SK-N-SH treated with all-trans-retinoic acid at 6 μM for 48 hours (cell line): ENCODE measurements at regions not wholly inside any gene's neighbourhood (a gene's known extent, or its start where the extent isn't known, plus 50 kb on each side); places are given as distances from the start of the nearest gene placed in this dataset.

Experiments
- ATAC-seq: fragments of 200-7000 bp; cut with Tn5 transposase; 3 replicates; pipeline ENCODE4 v1.9.1; 2020; ENCODE audit warnings: mild to moderate bottlenecking, moderate library complexity
- ARNTL ChIP-seq: fragments of 450-650 bp; formaldehyde crosslinking; IDR thresholded peaks from 2 replicates; pipeline ENCODE4 v1.5.0; 2020; ENCODE audit warnings: low read depth, mild to moderate bottlenecking, moderate library complexity, borderline replicate concordance
- BACH2 ChIP-seq: fragments of 250-450 bp; sonication (Bioruptor Pico); IDR thresholded peaks from 2 replicates; pipeline ENCODE4 v1.9.0; 2021; ENCODE audit warnings: mild to moderate bottlenecking, borderline replicate concordance
- CREB5 ChIP-seq: fragments of 250-450 bp; sonication (Bioruptor Pico); IDR thresholded peaks from 2 replicates; pipeline ENCODE4 v1.5.1; 2020; ENCODE audit warnings: low read depth, mild to moderate bottlenecking, moderate library complexity
- CSDC2 ChIP-seq: fragments of 250-450 bp; sonication (Bioruptor Pico); IDR thresholded peaks from 2 replicates; pipeline ENCODE4 v1.5.0; 2020; ENCODE audit warnings: mild to moderate bottlenecking, moderate library complexity
- CSRNP3 ChIP-seq: fragments of 250-450 bp; sonication (Bioruptor Pico); IDR thresholded peaks from 2 replicates; pipeline ENCODE4 v1.5.1; 2021; ENCODE audit warnings: mild to moderate bottlenecking, moderate library complexity
- ESRRG ChIP-seq: fragments of 250-450 bp; sonication (Bioruptor Pico); IDR thresholded peaks from 2 replicates; pipeline ENCODE4 v1.6.1; 2021; ENCODE audit warnings: mild to moderate bottlenecking
- PATZ1 ChIP-seq: fragments of 250-450 bp; sonication (Bioruptor Pico); IDR thresholded peaks from 2 replicates; pipeline ENCODE4 v1.8.0; 2020; ENCODE audit warnings: mild to moderate bottlenecking, moderate library complexity, borderline replicate concordance
- POU6F1 ChIP-seq: fragments of 250-450 bp; sonication (Bioruptor Pico); IDR thresholded peaks from 2 replicates; pipeline ENCODE4 v1.8.0; 2021; ENCODE audit warnings: low read depth, mild to moderate bottlenecking, moderate library complexity, borderline replicate concordance
- PPARA ChIP-seq: fragments of 250-450 bp; sonication (Bioruptor Pico); IDR thresholded peaks from 2 replicates; pipeline ENCODE4 v1.5.0; 2020; ENCODE audit warnings: mild to moderate bottlenecking, borderline replicate concordance
- RARB ChIP-seq: fragments of 250-450 bp; sonication (Bioruptor Pico); IDR thresholded peaks from 2 replicates; pipeline ENCODE4 v1.8.0; 2021; ENCODE audit warnings: mild to moderate bottlenecking, moderate library complexity
- SNAI2 ChIP-seq: fragments of 250-450 bp; sonication (Bioruptor Pico); IDR thresholded peaks from 2 replicates; pipeline ENCODE4 v1.5.0; 2020; ENCODE audit warnings: mild to moderate bottlenecking, moderate library complexity
- TCF4 ChIP-seq: fragments of 250-450 bp; sonication (Bioruptor Pico); IDR thresholded peaks from 2 replicates; pipeline ENCODE4 v1.8.0; 2021; ENCODE audit warnings: mild to moderate bottlenecking, moderate library complexity, borderline replicate concordance
- TOX ChIP-seq: fragments of 250-450 bp; sonication (Bioruptor Pico); IDR thresholded peaks from 2 replicates; pipeline ENCODE4 v1.8.0; 2021; ENCODE audit warnings: mild to moderate bottlenecking, moderate library complexity, borderline replicate concordance
- TSHZ2 ChIP-seq: fragments of 250-450 bp; sonication (Bioruptor Pico); IDR thresholded peaks from 2 replicates; pipeline ENCODE4 v1.5.0; 2020; ENCODE audit warnings: mild to moderate bottlenecking, moderate library complexity
- ZC3H10 ChIP-seq: fragments of 250-450 bp; sonication (Bioruptor Pico); IDR thresholded peaks from 2 replicates; pipeline ENCODE4 v1.5.1; 2021; ENCODE audit warnings: mild to moderate bottlenecking, moderate library complexity
- ZFP3 ChIP-seq: fragments of 250-450 bp; sonication (Bioruptor Pico); IDR thresholded peaks from 2 replicates; pipeline ENCODE4 v1.5.0; 2020; ENCODE audit warnings: mild to moderate bottlenecking, moderate library complexity
- ZFP30 ChIP-seq: fragments of 450-650 bp; formaldehyde crosslinking; IDR thresholded peaks from 2 replicates; pipeline ENCODE4 v1.5.0; 2022; ENCODE audit warnings: mild to moderate bottlenecking, moderate library complexity
- ZNF565 ChIP-seq: fragments of 450-650 bp; formaldehyde crosslinking; conservative IDR thresholded peaks from 2 replicates; pipeline ENCODE4 v1.5.0; 2020; ENCODE audit warnings: low read depth, mild to moderate bottlenecking, moderate library complexity
- ZNF70 ChIP-seq: fragments of 450-650 bp; formaldehyde crosslinking; IDR thresholded peaks from 2 replicates; pipeline ENCODE4 v1.5.0; 2020; ENCODE audit warnings: mild to moderate bottlenecking, moderate library complexity
- ZNF8 ChIP-seq: fragments of 450-650 bp; formaldehyde crosslinking; IDR thresholded peaks from 2 replicates; pipeline ENCODE4 v1.5.0; 2020; ENCODE audit warnings: mild to moderate bottlenecking, moderate library complexity

GRCh38 chr10:33534416-33534815, 199.9 kb upstream of the NRP1 start (continued):
- TF ChIP-seq CSRNP3 = no peak
- TF ChIP-seq PATZ1 (CRISPR knock-in tag) = no peak
- no peak for TF ChIP-seq CSDC2 (CRISPR knock-in tag)
- no peak for TF ChIP-seq CREB5 (CRISPR knock-in tag)

GRCh38 chr10:33533612-33534011, 199.1 kb upstream of the NRP1 start:
- TF ChIP-seq PATZ1 (CRISPR knock-in tag) (no peak), ARNTL (CRISPR knock-in tag) (no peak), TCF4 (CRISPR knock-in tag) (no peak), SNAI2 (CRISPR knock-in tag) (no peak), ZFP3 (CRISPR knock-in tag) (no peak), TSHZ2 (CRISPR knock-in tag) (no peak), ESRRG (CRISPR knock-in tag) (no peak), BACH2 (CRISPR knock-in tag) (no peak), PPARA (CRISPR knock-in tag) (no peak), TOX (no peak), CSRNP3 (no peak), CSDC2 (CRISPR knock-in tag) (no peak), RARB (CRISPR knock-in tag) (no peak), ZNF70 (no peak), ZC3H10 (CRISPR knock-in tag) (no peak), ZNF565 (CRISPR knock-in tag) (no peak), POU6F1 (no peak), ZNF8 (no peak), ZFP30 (CRISPR knock-in tag) (no peak)
- TF ChIP-seq, all 23 proteins: peak for 0
- ATAC-seq = no peak
